ENCODE measurements at regions not wholly inside any gene's neighbourhood (a gene's known extent, or its start where the extent isn't known, plus 50 kb on each side); places are given as distances from the start of the nearest gene placed in this dataset.

DNA sequence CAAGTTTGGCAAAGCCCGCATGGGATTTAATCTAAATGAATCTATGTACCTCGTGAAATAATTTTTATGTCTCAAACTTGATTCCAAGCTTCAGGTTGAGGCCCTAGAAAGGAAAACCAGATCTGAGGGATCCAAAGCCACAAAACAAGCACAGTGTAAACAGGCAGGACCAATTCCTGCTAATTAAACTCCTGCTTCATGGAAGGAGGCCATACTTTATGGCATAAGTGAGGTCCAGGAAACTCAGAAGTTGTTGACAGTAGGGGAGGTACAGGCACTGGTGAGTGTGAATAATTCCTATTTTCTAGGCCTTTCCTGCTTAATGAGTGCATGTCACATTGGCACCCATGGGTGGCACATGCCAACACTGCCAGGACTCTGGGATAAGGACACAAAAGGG is 648.6 kb upstream of the SGCD start:
- TF ChIP-seq, protein P1, sequence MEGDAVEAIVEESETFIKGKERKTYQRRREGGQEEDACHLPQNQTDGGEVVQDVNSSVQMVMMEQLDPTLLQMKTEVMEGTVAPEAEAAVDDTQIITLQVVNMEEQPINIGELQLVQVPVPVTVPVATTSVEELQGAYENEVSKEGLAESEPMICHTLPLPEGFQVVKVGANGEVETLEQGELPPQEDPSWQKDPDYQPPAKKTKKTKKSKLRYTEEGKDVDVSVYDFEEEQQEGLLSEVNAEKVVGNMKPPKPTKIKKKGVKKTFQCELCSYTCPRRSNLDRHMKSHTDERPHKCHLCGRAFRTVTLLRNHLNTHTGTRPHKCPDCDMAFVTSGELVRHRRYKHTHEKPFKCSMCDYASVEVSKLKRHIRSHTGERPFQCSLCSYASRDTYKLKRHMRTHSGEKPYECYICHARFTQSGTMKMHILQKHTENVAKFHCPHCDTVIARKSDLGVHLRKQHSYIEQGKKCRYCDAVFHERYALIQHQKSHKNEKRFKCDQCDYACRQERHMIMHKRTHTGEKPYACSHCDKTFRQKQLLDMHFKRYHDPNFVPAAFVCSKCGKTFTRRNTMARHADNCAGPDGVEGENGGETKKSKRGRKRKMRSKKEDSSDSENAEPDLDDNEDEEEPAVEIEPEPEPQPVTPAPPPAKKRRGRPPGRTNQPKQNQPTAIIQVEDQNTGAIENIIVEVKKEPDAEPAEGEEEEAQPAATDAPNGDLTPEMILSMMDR (IDR thresholded peaks at IDR 0.05; ENCODE audit: control insufficient read depth, extremely low read depth, insufficient read depth), result no peak
- DNase-seq (ENCODE audit: low read depth), result no peak
- no peak overlapping the region for H3K4me3 ChIP-seq (ENCODE audit: low read depth, low read length)

DNA sequence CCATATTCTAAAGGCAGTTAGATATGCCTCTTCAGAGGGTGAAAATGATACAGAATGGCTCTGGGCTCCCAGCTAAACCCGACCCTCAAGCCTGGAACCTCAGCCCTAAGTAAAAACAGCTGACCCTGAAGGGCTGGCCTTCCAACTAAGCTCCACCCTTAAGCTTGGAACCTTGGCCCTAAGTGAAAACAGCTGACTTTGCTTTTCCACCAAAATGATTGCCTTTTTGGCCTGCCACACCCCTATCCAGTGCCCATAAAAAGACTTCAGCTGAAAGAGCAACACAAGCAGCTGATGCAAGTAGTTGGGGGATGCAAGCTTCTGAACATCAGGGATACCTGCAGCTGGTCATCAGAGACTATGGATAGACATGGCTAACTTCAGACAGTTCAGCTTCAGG is 647.4 kb upstream of the SGCD start:
- DNase-seq (ENCODE audit: low read depth), result no peak
- H3K4me3 ChIP-seq (ENCODE audit: low read depth, low read length), result no peak overlapping the region
- TF ChIP-seq, protein P1 (IDR thresholded peaks at IDR 0.05; ENCODE audit: control insufficient read depth, extremely low read depth, insufficient read depth), result no peak

DNA sequence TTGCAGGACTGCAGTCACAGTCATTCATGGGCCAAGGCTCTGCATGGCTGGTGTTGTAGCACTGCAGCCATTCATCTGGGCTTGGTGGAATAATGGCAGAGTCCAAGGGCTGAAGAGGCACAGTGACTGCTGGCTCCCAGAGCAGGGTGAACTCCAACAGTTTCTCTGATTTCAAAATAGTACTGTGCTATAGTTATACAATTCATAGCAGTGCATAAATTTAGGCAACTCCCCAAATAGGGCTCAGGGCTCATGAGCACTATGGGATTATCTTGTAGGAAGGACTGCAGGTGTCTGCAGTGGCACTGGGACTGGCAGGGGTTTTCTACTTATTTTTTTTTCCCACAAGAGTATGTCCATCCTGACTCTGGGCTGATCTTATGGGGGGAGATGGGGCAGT is 642.5 kb upstream of the SGCD start:
- no peak overlapping the region for H3K4me3 ChIP-seq (ENCODE audit: low read depth, low read length)
- DNase-seq (ENCODE audit: low read depth), result no peak
- TF ChIP-seq, protein P1 (IDR thresholded peaks at IDR 0.05; ENCODE audit: control insufficient read depth, extremely low read depth, insufficient read depth), result no peak

DNA sequence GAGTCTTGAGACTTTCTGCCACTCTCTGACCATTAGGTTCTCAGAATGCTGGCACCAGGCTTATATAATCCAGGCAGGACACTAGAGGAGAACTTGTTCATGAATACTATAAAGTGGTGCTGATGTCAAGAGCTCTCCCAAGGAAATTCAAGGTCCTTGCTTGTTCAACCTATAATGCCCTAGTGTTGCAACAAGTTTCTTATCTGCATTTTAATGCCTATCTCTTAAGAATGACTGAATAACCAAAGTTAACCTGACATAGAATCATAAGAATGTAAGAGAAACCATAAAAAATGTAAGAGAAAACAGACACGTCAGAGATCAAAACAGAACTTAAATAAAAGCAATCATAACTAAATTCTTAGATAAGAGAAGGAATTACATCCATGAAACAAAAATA is 640.8 kb upstream of the SGCD start:
- no peak for DNase-seq (ENCODE audit: low read depth)
- no peak overlapping the region for H3K4me3 ChIP-seq (ENCODE audit: low read depth, low read length)
- TF ChIP-seq, protein P1 (IDR thresholded peaks at IDR 0.05; ENCODE audit: control insufficient read depth, extremely low read depth, insufficient read depth), result no peak

DNA sequence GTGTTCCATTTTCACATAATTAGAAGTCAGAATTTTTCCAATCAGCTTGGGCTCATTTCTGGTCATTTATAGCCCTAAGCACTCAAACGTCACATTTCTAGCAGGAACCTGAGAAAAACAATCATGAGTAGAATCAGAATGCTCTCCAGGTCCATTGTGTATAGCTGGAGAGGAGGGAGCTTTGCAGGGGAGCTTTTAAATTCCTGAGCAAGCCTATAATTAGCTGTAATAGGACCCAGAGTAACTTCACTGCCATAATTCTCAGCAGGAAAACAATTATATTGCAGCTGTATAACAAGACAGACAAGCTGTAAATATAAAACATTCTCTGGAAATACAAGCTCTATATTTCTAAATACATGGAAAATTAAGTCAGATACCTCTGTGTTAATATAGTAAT is 637.6 kb upstream of the SGCD start:
- no peak overlapping the region for H3K4me3 ChIP-seq (ENCODE audit: low read depth, low read length)
- no peak for DNase-seq (ENCODE audit: low read depth)
- TF ChIP-seq, protein P1 (IDR thresholded peaks at IDR 0.05; ENCODE audit: control insufficient read depth, extremely low read depth, insufficient read depth), result no peak

DNA sequence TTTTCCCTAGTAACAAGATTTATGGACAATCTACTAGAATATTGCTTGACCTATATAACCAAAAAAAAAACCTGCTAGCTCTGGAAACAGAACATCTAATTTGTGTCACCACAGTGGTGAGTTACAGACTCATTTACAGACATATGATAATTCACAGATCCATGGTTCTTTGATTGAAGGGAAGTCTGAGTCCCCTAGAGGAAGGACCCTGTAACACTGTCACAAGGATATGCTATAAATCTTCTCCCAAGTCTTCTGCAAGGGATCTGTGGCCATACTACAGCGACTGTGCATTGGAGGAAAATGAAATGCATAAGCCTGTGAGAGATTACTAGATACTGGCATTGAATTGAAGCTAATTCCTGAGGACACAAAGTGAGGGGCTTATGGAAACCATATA is 630.6 kb upstream of the SGCD start:
- TF ChIP-seq, protein P1 (IDR thresholded peaks at IDR 0.05; ENCODE audit: control insufficient read depth, extremely low read depth, insufficient read depth), result no peak

DNA sequence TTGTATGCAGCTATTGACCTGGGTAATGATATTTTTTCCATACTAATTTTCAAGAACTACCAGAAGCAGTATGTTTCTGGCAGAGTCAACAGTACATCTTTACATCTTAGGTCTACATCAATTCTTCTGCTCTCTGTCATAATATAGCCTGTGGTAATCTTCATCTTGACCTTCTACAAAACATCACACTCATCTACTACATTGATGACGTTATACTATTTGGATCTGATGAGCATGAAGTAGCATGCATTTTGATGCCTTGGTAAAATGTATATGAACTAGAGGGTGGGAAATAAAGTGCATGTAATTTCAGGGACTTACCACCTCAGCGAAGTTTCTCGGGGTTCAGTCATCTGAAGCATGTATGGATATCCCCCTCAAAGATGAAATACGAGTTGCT is 629.7 kb upstream of the SGCD start:
- no peak for DNase-seq (ENCODE audit: low read depth)
- H3K4me3 ChIP-seq (ENCODE audit: low read depth, low read length), result no peak overlapping the region
- TF ChIP-seq, protein P1 (IDR thresholded peaks at IDR 0.05; ENCODE audit: control insufficient read depth, extremely low read depth, insufficient read depth), result no peak

More for the DNA sequence above, 630.6 kb upstream of the SGCD start:
- H3K4me3 ChIP-seq (ENCODE audit: low read depth, low read length), result no peak overlapping the region
- DNase-seq (ENCODE audit: low read depth), result no peak

Measured in LNCaP clone FGC (cell line).